HuH-7.5 (cell line): ENCODE measurements at regions not wholly inside any gene's neighbourhood (a gene's known extent, or its start where the extent isn't known, plus 50 kb on each side); places are given as distances from the start of the nearest gene placed in this dataset.

Source experiments
- DNase-seq: peaks from one replicate; pipeline ENCODE4 v3.0.0; 2011; ENCODE audit warnings: low spot score

DNA sequence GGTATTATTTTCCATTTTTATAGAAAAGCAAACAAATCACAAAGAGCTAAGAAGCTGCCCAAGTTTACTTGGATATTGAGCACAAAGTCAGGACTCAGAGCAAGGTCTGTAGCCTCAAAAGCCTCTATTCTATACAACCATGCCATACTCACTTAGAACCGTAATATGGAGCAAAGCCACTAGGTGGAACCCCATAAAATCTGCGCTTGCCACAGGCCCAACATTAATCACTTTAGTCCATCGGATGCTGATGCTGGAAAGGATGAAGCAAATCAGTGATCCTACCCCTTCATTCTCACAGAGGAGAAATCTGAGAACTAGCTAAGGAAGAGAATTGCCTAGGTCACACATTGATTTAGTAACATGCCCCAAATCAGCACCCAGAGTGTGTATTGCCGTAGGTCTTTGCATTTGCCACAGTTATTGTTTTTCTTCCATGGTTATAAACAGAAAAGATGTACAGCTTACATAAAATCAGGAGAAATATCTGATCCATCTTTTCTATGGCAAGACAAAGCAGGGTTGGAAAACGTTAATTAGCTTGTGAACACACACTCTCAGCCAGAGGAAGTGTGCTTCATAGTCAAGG is 56.7 kb upstream of the RAB38 start:
- peak; percentile 6 for DNase-seq

DNA sequence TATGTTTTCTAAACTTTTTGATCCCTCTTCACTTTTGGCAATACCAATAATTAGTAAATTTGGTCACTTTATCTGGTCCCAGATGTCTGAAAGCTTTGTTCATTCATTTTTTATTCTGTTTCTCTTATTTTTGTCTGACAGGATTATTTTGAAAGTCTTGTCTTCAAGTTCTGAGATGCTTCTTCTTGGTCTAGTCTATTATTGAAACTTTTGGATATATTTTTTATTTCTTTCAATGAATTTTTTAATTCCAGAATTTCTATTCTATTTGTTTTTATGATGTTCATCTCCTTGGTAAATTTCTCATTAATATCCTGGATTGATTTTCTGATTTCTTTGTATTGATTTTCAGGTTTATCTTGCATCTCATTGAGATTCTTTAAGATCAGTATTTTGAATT is 54.1 kb upstream of the RAB38 start:
- no peak for DNase-seq
